Spleen (tissue), 11 donors: ENCODE measurements at regions not wholly inside any gene's neighbourhood (a gene's known extent, or its start where the extent isn't known, plus 50 kb on each side); places are given as distances from the start of the nearest gene placed in this dataset.

Source experiments
- DNase-seq: peaks from one replicate; pipeline ENCODE4 v3.0.0-alpha.2; 2020
- H3K27ac ChIP-seq, 8 donors: fragments of 200-600 bp; sonication (generic) in 7 of 8; 1 replicate in 4 of 8; 2 replicates in 4 of 8; pipeline versions ENCODE4 v1.5.0 to v1.8.0; 2016 to 2021; ENCODE audit warnings: inconsistent platforms in 4 of 8, mild to moderate bottlenecking in 4 of 8, moderate library complexity in 1 of 8
- H3K27me3 ChIP-seq, 7 donors: fragments of 200-600 bp; sonication (generic) in 6 of 7; replicated peaks in 1 of 7; 1 replicate in 4 of 7; 2 replicates in 3 of 7; pipeline versions ENCODE4 v1.5.0 to v1.8.0; 2016 to 2021; ENCODE audit warnings: inconsistent platforms in 3 of 7, mild to moderate bottlenecking in 1 of 7
- H3K36me3 ChIP-seq, 6 donors: fragments of 200-600 bp; sonication (generic) in 5 of 6; 1 replicate in 4 of 6; 2 replicates in 2 of 6; pipeline versions ENCODE4 v1.5.0 to v1.8.0; 2016 to 2021; ENCODE audit warnings: inconsistent platforms in 2 of 6
- H3K4me1 ChIP-seq, 6 donors: fragments of 200-600 bp; sonication (generic) in 5 of 6; 1 replicate in 3 of 6; 2 replicates in 3 of 6; pipeline versions ENCODE4 v1.5.0 to v1.8.0; 2016 to 2021; ENCODE audit warnings: inconsistent platforms in 3 of 6
- H3K4me3 ChIP-seq, 8 donors: fragments of 200-600 bp; sonication (generic) in 7 of 8; 1 replicate in 4 of 8; 2 replicates in 4 of 8; pipeline versions ENCODE4 v1.5.0 to v1.8.0; 2016 to 2021; ENCODE audit warnings: inconsistent platforms in 4 of 8, mild to moderate bottlenecking in 4 of 8, moderate library complexity in 2 of 8
- H3K9me3 ChIP-seq, 8 donors: fragments of 200-600 bp; sonication (generic) in 7 of 8; 1 replicate in 4 of 8; 2 replicates in 4 of 8; pipeline versions ENCODE4 v1.5.0 to v1.8.0; 2016 to 2021; ENCODE audit warnings: inconsistent platforms in 4 of 8
- CTCF ChIP-seq, 11 experiments: fragments of 200-600 bp in 7 of 11; fragments of 450-650 bp in 4 of 11; sonication (generic) in 4 of 11; IDR thresholded peaks in 8 of 11; conservative IDR thresholded peaks in 3 of 11; 1 replicate in 7 of 11; 2 replicates in 4 of 11; pipeline versions ENCODE4 v1.4.0 to v1.8.0; 2016 to 2021; ENCODE audit warnings: antibody characterized with exemption in 11 of 11, inconsistent platforms in 4 of 11, mild to moderate bottlenecking in 1 of 11
- POLR2A ChIP-seq, 3 donors: fragments of 450-650 bp; IDR thresholded peaks; one replicate each; pipeline ENCODE4 v1.5.1; 2017; ENCODE audit warnings: antibody characterized with exemption in 3 of 3, mild to moderate bottlenecking in 1 of 3
- POLR2AphosphoS5 ChIP-seq, 3 donors: sonication (generic); formaldehyde crosslinking; IDR thresholded peaks; one replicate each; pipeline ENCODE4 v1.5.1; 2017; ENCODE audit warnings: antibody characterized with exemption in 3 of 3
- WGBS, 5 donors: extraction: QIAGEN DNeasy Blood & Tissue Kit in 3 of 5; methylation state at CpG; one replicate each; pipeline versions ENCODE4 v1.1.5 to v1.1.7; 2013 to 2018; 5-methylcytosine and 5-hydroxymethylcytosine counted together
- intact Hi-C: fragments of 100-400 bp; cut with DNase I; formaldehyde crosslinking; loops from one replicate; pipeline ENCODE4 v1.15.0; 2023; ENCODE audit warnings: low total_unique reads
- donor health status: healthy with polysubstance abuse.
- donor health status: DM: no; HTN: no; CAD: no; lungs with moderate emphysema.
- donor health status: DM: no; HTN: no; CAD: no.
- donor health status: Bipolar disorder and iron deficiency.
- donor health status: healthy.
- donor health status: DM: no; HTN: no; CAD: no.
- donor health status: DM: yes; HTN: yes; CAD: no.

- H3K27ac ChIP-seq, result no peak overlapping the region
- intact Hi-C loops, result no loop called here
- peaks cover 0 to 13% (median 9%) of the 10 kb centered on the region in 8 donors for H3K9me3 ChIP-seq
- no peak overlapping the region for H3K4me3 ChIP-seq
- WGBS, 5 donors, result 76 to 90% (median 82%) methylated on average over 6 of the region's 6 CpGs
- TF ChIP-seq CTCF (IDR thresholded peaks at IDR 0.05 in 8 of 11, conservative IDR thresholded peaks at IDR 0.05 in 3 of 11) (no peak), POLR2A (IDR thresholded peaks at IDR 0.05) (no peak), POLR2AphosphoS5 (IDR thresholded peaks at IDR 0.05) (no peak)
- no peaks in the 10 kb centered on the region for H3K36me3 ChIP-seq
- no peaks in the 10 kb centered on the region for H3K4me1 ChIP-seq
- no peaks in the 10 kb centered on the region for H3K27me3 ChIP-seq
- peak; percentile 29 for DNase-seq
Observed at GRCh38 chr10:123373591-123373990, 219.4 kb downstream of the BUB3 start.

DNA sequence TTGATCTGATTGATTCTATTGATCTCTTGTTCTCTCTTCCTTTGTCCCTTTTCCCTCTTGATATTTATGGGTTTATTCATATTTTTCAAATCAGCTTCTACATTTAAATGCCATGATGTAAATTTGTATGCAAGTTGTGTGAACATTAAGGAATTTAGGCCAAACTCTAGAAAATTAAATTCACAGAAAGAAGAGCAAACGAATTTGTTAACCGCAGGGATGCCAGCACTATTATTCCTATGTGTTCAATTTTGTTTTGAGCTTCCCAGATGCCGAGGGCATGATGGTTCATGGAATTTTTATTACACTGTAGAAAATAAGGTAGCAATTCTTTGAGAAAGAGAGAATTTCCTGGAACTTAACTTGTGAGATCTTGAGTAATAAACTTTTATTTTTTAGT lies 220.9 kb downstream of the BUB3 start:
- WGBS, 5 donors, result 76 to 87% (median 83%) methylated on average over 3 of the region's 3 CpGs

GRCh38 chr10:123375738-123376137 lies 221.5 kb downstream of the BUB3 start:
- Histone ChIP-seq H3K4me3 (no peak overlapping the region), H3K27me3 (no peaks in the 10 kb centered on the region), H3K36me3 (no peaks in the 10 kb centered on the region), H3K9me3 (peaks cover 0 to 4% (median 0%) of the 10 kb centered on the region in 8 donors), H3K27ac (no peak overlapping the region), H3K4me1 (no peaks in the 10 kb centered on the region)
- intact Hi-C loops, result no loop called here
- no peak for DNase-seq
- WGBS, 5 donors, result 68 to 86% (median 79%) methylated on average over 1 of the region's 1 CpG
- TF ChIP-seq CTCF (IDR thresholded peaks at IDR 0.05 in 8 of 11, conservative IDR thresholded peaks at IDR 0.05 in 3 of 11) (no peak), POLR2A (IDR thresholded peaks at IDR 0.05) (no peak), POLR2AphosphoS5 (IDR thresholded peaks at IDR 0.05) (no peak)

More for the DNA sequence above, 220.9 kb downstream of the BUB3 start:
- H3K36me3 ChIP-seq, result no peaks in the 10 kb centered on the region
- no peak for DNase-seq
- H3K9me3 ChIP-seq, result peaks cover 0 to 9% (median 3%) of the 10 kb centered on the region in 8 donors
- no peak overlapping the region for H3K4me3 ChIP-seq
- TF ChIP-seq POLR2A (IDR thresholded peaks at IDR 0.05) (no peak), CTCF (IDR thresholded peaks at IDR 0.05 in 8 of 11, conservative IDR thresholded peaks at IDR 0.05 in 3 of 11) (no peak), POLR2AphosphoS5 (IDR thresholded peaks at IDR 0.05) (no peak)
- H3K27me3 ChIP-seq, result no peaks in the 10 kb centered on the region
- no peak overlapping the region for H3K27ac ChIP-seq
- H3K4me1 ChIP-seq, result no peaks in the 10 kb centered on the region
- intact Hi-C loops, result no loop called here

GRCh38 chr10:123377883-123378282 lies 223.7 kb downstream of the BUB3 start:
- Histone ChIP-seq H3K27me3 (no peaks in the 10 kb centered on the region), H3K9me3 (no peaks in the 10 kb centered on the region), H3K4me3 (no peak overlapping the region), H3K4me1 (no peaks in the 10 kb centered on the region), H3K36me3 (no peaks in the 10 kb centered on the region), H3K27ac (no peak overlapping the region)
- intact Hi-C loops, result no loop called here
- 53 to 76% (median 69%) methylated on average over 7 to 8 of the region's 8 CpGs for WGBS, 5 donors
- no peak for TF ChIP-seq POLR2AphosphoS5 (IDR thresholded peaks at IDR 0.05)
- TF ChIP-seq POLR2A (IDR thresholded peaks at IDR 0.05), result no peak
- no peak for TF ChIP-seq CTCF (IDR thresholded peaks at IDR 0.05 in 8 of 11, conservative IDR thresholded peaks at IDR 0.05 in 3 of 11)
- DNase-seq, result peak; percentile 38
